ENCODE measurements at regions not wholly inside any gene's neighbourhood (a gene's known extent, or its start where the extent isn't known, plus 50 kb on each side); places are given as distances from the start of the nearest gene placed in this dataset.

DNA sequence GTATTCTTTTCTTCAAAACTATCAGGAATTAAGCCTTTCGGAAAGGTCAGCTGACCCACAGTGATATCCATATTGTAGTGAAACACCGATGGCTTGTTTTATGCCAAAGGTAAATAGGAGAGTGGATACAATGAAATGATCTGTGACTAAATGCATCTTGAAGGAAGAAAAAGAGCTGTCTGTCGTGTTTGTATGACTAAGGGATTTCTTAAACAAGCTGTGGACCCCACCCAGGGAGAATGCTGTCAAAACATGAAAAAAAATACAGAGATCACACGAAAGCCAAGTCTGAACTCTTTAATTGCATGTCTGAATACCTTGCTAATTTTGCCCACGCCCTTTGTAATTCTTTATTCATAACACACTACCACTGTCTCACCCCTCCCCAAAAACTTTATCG is 286.4 kb upstream of the WWC1 start:
- BruUV-seq (replicated peaks) = no TSS peak
- Histone ChIP-seq H4K20me1 (ENCODE audit: insufficient read depth, low read length) (no peaks in the 10 kb centered on the region), H2AFZ (ENCODE audit: low read length) (no peak overlapping the region), H3K4me3 (ENCODE audit: low read depth, low read length, poor library complexity, severe bottlenecking) (no peak overlapping the region), H3K9me3 (ENCODE audit: low read length) (no peaks in the 10 kb centered on the region), H3K4me2 (ENCODE audit: low read length) (no peak overlapping the region), H3K36me3 (ENCODE audit: insufficient read depth, low read length) (no peaks in the 10 kb centered on the region), H3K4me1 (ENCODE audit: insufficient read depth, low read length, poor library complexity, severe bottlenecking) (no peaks in the 10 kb centered on the region), H3K9me2 (ENCODE audit: insufficient read depth, low read length) (no peaks in the 10 kb centered on the region), H3K27ac (ENCODE audit: low read depth, low read length, poor library complexity, severe bottlenecking) (no peak overlapping the region), H3K79me2 (ENCODE audit: insufficient read depth, low read depth, low read length) (no peaks in the 10 kb centered on the region)
- intact Hi-C loops (cut with micrococcal nuclease; ENCODE audit: unreplicated experiment) = no loop called here
- TF ChIP-seq CTCF (conservative IDR thresholded peaks at IDR 0.05; ENCODE audit: low read length) = no peak
- no peak for TF ChIP-seq EZH2phosphoT487 (IDR thresholded peaks at IDR 0.05; ENCODE audit: borderline replicate concordance, low read depth, low read length)
- no peak for DNase-seq (ENCODE audit: low spot score)
- CTCF ChIA-PET (ENCODE audit: unreplicated experiment) = no interaction called here
- POLR2A ChIA-PET = no interaction called here

DNA sequence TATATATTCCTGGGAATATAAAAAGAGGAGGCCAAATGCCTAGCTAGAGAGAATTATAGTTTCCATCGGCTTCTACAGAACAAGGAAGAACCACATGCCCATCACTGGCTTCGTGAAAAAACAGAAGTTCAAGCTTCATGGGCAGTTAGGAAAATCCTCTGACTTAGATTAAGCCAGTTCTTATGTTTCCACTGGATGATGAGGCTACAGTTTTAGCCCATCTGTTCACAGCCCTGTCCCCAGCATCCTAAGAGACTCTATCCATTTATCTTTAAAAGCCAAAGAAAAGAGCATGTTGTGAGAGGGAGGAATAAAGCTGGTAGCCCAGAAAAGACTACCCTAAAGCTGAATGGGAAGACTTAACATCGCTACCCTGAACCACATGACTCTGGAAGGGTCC is 285.5 kb upstream of the WWC1 start:
- H3K79me2 ChIP-seq (ENCODE audit: insufficient read depth, low read depth, low read length) = no peaks in the 10 kb centered on the region
- H3K9me3 ChIP-seq (ENCODE audit: low read length) = no peaks in the 10 kb centered on the region
- H2AFZ ChIP-seq (ENCODE audit: low read length) = no peak overlapping the region
- H3K27ac ChIP-seq (ENCODE audit: low read depth, low read length, poor library complexity, severe bottlenecking) = no peak overlapping the region
- no peak for TF ChIP-seq CTCF (conservative IDR thresholded peaks at IDR 0.05; ENCODE audit: low read length)
- no peak for TF ChIP-seq EZH2phosphoT487 (IDR thresholded peaks at IDR 0.05; ENCODE audit: borderline replicate concordance, low read depth, low read length)
- H3K4me1 ChIP-seq (ENCODE audit: insufficient read depth, low read length, poor library complexity, severe bottlenecking) = no peaks in the 10 kb centered on the region
- no peaks in the 10 kb centered on the region for H4K20me1 ChIP-seq (ENCODE audit: insufficient read depth, low read length)
- no peak for DNase-seq (ENCODE audit: low spot score)
- no peaks in the 10 kb centered on the region for H3K9me2 ChIP-seq (ENCODE audit: insufficient read depth, low read length)
- no peaks in the 10 kb centered on the region for H3K36me3 ChIP-seq (ENCODE audit: insufficient read depth, low read length)
- no peak overlapping the region for H3K4me2 ChIP-seq (ENCODE audit: low read length)
- H3K4me3 ChIP-seq (ENCODE audit: low read depth, low read length, poor library complexity, severe bottlenecking) = no peak overlapping the region
- intact Hi-C loops (cut with micrococcal nuclease; ENCODE audit: unreplicated experiment) = no loop called here
- ChIA-PET POLR2A (interaction anchor here (0.6 kb wide), 1 partner anchor 29 kb away, joined by 6 read pairs; no protein-coding TSS in a partner anchor), CTCF (ENCODE audit: unreplicated experiment) (no interaction called here)
- BruUV-seq (replicated peaks) = no TSS peak

DNA sequence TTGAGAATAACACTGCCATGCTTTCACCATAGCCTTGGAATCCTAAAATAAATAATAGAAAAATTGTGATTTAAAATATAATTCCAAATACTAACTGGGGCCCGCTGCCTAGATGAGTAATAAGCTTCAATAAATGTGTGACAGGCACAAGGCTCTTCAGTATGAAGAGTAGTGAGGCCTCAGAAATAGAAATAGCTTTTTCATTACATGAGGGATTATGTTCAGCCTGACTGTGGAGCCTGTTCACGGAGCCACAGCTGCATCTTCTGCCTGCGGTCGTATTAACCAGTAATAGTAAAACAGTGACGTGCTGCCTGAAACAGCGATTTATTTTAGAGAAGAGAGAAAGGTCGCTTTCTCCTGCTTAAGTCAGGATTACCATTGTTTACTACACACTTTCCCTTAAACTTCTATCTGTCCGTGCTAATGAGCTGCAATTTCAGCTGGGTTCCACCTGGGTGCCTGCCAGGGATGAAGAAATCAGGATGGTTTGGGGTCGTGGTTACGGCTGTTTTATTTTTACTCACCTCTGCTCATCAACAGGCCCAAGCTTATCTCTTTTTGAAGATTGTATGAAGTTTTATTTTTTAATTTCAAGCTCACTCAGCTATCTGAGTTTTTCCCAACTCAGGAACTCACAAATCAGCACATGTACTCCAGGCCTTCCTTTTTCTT is 284.9 kb upstream of the WWC1 start:
- intact Hi-C loops (cut with micrococcal nuclease; ENCODE audit: unreplicated experiment) = no loop called here
- Histone ChIP-seq H3K9me2 (ENCODE audit: insufficient read depth, low read length) (no peaks in the 10 kb centered on the region), H3K36me3 (ENCODE audit: insufficient read depth, low read length) (no peaks in the 10 kb centered on the region), H3K79me2 (ENCODE audit: insufficient read depth, low read depth, low read length) (no peaks in the 10 kb centered on the region), H3K4me2 (ENCODE audit: low read length) (no peak overlapping the region), H3K9me3 (ENCODE audit: low read length) (no peaks in the 10 kb centered on the region), H4K20me1 (ENCODE audit: insufficient read depth, low read length) (no peaks in the 10 kb centered on the region), H3K27ac (ENCODE audit: low read depth, low read length, poor library complexity, severe bottlenecking) (no peak overlapping the region), H2AFZ (ENCODE audit: low read length) (no peak overlapping the region), H3K4me3 (ENCODE audit: low read depth, low read length, poor library complexity, severe bottlenecking) (no peak overlapping the region), H3K4me1 (ENCODE audit: insufficient read depth, low read length, poor library complexity, severe bottlenecking) (no peaks in the 10 kb centered on the region)
- TF ChIP-seq CTCF (conservative IDR thresholded peaks at IDR 0.05; ENCODE audit: low read length) = no peak
- no peak for TF ChIP-seq EZH2phosphoT487 (IDR thresholded peaks at IDR 0.05; ENCODE audit: borderline replicate concordance, low read depth, low read length)
- no TSS peak for BruUV-seq (replicated peaks)
- POLR2A ChIA-PET = interaction anchor here (0.6 kb wide), 2 partner anchors 28 to 1086 kb away, joined by 3 to 6 read pairs; no protein-coding TSS in a partner anchor
- CTCF ChIA-PET (ENCODE audit: unreplicated experiment) = no interaction called here
- DNase-seq (ENCODE audit: low spot score) = no peak
